GM18870 (cell line): ENCODE measurements at regions not wholly inside any gene's neighbourhood (a gene's known extent, or its start where the extent isn't known, plus 50 kb on each side); places are given as distances from the start of the nearest gene placed in this dataset.

Source experiments
- ATAC-seq: cut with Tn5 transposase; IDR thresholded peaks from one replicate; pipeline ENCODE4 v1.9.1; 2021; ENCODE audit warnings: moderate library complexity; ENCODE audit not compliant: unreplicated experiment

- ATAC-seq, result no peak
Observed at GRCh38 chr2:236942554-236942953, 143.1 kb upstream of the COPS8 start.

- no peak for ATAC-seq
Observed at GRCh38 chr2:236943068-236943467, 142.6 kb upstream of the COPS8 start.

DNA sequence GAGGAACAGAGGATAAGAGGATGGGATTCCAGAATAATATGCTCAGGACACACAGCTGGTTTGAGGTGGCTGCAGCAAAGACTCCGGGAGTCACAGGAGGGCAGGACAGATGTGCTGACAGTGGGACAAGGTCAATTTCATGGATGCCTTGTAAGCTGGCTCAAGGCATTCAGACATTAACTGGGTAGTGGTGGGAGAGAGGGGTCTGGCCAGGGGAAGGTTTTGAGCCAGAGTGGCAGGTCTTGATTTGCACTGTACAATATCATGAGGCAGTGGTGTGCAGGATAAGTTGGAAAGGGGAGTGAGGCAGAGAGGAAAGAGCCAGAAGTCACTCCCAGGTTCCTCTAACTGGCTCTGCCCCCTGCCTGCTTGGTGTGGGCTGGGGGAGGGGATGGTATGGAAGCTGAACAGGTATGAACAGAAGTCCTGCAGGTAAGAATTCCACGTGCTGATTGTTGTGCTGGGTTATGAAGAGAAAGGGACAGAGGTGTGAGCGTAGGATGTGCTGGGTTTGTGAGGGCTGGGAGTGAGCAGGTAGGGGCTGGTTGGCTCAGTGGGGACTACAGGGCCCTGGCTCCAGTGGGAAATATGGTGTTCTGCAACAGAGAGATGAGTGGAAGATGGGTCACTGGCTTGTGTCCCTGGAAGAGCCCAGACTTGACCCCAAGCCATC, 141.7 kb upstream of the COPS8 start:
- no peak for ATAC-seq

DNA sequence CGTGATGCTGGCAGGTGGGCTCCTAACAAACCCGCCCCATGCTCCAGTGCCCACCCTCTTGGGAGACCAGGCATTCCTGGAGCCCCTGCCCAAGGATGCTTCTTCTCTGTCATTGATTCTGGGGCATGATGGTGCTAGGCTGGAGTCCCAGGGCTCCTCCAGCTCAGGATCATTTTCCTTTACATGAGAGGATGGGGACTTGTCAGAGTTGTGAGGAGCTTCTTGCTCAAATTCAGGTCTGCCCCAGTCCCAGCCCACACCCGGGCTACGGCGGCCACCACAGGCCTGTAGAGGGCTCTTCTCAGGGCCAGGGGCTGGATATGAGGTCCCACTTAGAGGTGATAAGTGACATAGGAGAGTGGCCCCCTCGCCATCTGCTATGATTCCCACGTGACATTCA, 141.1 kb upstream of the COPS8 start:
- no peak for ATAC-seq

DNA sequence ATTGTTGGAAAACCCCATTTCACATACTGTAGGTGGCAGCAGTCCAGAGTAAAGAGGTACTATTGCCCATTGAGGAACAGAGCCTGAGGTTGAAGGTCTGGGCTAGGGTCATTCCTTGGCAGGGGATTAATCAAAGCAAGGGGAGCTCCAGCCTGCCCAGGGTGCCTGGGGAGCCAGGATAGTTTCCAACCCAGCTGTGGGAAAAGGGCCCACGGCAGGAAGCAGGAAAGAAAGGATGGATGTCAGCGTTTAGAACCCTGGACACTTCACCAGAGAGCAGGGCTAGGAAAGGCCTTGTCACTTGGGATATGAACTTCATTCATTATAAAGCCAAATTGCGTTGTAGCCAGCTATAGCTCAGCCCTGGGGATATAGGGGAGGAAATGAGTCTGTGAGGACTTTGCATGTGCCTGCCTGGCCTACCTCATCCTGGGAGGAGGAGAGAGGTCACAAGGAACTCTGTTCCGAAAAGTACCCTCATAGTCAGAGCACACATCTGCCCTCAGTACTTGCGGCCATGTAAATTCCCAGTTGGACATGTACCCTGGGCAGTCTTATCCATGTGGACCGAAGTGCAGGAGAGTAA, 140.2 kb upstream of the COPS8 start:
- no peak for ATAC-seq

- ATAC-seq, result no peak
Observed at GRCh38 chr2:236946871-236947270, 138.8 kb upstream of the COPS8 start.

DNA sequence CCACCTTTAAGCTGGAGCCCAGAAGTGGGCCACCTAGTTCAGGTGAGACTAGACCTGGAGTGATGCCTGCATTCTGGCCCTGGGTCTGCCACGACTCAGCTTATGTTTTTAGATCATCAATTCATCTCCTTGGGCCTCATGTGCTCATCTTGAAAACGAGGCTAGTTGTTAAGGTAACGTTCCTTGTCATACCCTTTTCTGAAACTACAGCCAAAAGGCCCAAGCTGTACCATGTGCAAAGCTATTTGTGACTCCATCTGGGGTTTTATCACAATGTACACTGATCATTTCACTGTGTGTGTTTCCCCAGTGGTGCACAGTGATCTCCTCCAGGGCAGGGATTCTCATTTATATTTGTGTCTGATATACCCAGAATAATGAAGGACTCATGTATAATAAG, 138.4 kb upstream of the COPS8 start:
- ATAC-seq, result no peak

DNA sequence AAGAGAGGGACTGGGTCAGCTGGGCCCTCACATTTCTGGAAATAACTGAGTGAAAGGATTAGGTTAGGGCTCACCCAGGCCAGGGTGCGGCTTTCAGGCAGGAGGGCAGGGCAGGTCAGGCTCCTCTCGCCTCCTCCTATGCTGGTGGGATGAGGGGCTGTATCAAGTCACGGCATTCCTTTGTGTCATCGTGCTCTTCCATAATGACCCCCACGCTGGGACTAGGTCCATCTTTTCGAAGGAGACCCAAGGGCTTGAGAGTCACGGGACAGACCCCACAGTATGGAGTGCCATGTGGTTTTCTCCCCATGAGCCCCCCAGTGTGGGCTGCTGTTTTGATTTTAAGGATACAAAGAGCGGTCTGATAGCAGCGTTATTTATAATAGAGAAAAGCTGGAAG, 137.8 kb upstream of the COPS8 start:
- no peak for ATAC-seq

DNA sequence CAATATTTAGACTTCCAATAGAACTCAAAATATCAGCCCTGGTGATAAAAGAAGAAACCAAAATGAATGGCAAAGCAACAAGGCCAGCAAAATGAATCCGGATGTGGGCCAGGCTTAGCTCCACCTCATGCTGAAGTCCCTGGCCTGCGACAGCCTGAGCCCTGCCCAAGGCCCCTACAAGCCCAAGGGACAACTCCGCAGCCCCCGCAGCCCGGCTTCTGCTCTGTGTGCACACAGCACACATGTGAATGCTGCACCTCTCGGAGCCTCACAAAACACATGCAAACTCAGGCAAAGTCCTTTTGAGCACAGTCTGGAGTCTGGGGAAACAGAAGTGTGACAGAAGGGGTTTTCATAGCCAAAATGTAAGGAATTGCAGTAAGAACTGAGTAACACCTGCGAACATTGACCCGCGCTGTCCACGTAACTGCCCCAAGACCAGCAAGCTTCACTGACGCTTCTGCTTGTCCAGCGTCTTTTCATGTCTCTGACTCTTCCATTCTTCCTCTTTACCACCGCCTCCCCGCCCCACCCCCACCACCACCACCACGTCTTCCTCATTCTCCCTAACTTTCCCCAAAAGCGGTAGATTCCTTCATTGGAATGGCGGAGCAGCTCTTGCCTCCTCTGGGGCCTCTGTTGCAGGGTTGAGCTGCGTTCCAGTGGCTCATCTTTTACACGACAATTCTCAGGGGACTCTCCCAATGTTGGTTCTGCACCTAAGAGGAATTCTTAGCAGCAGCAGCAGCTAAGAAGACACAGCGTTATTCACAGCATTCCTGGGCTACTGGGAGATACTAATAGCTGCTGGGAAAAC, 136.4 kb upstream of the COPS8 start:
- ATAC-seq, result no peak

- no peak for ATAC-seq
Observed at GRCh38 chr2:236951830-236952475, 133.7 kb upstream of the COPS8 start.

- ATAC-seq, result no peak
Observed at GRCh38 chr2:236954641-236955040, 131.0 kb upstream of the COPS8 start.

DNA sequence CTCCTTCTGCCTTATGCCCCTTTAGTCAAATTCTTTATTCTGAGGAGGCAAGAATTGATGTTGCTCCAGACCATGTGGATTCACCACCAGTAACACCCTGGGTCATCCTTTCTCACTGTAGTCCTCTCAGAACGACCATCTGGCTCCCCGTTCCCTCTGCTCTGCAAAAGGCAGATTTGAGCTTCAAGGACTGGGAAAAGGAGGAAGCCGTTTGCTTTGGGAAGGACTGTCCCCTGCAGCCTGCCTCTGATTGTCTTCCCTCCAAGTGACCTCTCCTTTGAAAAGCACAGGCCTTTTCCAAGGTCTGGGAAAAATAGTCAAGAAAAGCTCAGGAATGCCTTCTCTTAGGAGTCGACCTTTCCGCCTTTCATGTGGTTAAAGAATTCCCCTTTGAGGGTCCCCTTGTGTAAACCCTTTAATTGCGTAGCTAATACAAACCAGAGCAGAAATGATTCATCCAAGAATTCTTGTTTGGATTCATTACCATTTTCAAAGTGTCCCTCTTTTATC, 130.1 kb upstream of the COPS8 start:
- no peak for ATAC-seq

DNA sequence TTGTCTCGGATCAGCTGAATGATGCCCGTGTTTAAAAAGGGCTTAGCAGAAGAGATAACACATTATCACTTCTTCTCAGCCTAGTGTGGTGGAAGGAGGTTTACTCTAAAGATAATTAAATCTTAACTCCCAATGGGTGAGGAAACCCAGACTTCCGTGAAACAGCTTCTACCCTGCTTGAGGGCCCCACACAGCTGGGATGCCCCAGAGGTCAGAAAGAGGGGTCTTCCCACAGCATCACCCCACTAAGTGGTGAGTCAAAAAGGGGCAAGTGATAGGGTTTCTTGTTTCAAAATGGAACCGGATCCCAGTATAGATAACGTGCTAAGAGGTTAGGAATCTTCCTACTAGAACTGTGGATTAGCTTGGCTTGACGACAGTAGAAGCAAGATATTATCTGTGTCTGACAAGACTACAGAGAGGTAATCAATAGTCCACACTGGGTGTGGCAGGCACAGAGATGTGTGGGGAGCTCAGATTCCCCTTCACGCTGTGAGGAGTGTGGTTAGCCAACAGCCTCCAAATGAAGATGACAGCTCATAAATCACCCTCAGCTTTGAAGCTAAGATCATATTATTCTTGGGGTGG, 129.6 kb upstream of the COPS8 start:
- ATAC-seq, result no peak

DNA sequence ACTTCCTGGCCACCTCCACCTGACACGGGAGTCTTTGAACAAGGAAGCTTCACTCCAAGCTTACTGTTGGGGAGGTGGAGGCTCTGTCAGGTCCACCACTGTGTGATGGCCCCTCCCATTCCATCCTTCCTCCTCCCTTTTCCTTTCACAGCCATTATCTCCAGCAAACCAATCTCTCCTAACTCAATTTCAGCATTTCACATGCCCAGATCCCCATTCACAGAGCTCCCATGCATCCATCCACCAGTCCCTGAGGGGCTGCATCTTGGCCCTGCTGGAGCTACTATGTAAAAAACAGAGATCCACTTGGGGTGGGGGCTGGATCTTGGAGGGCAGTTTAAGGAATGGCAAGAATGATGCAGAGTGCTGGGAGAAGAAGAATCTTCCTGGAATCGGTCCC, 129.0 kb upstream of the COPS8 start:
- no peak for ATAC-seq

- no peak for ATAC-seq
Observed at GRCh38 chr2:236959036-236959435, 126.7 kb upstream of the COPS8 start.

DNA sequence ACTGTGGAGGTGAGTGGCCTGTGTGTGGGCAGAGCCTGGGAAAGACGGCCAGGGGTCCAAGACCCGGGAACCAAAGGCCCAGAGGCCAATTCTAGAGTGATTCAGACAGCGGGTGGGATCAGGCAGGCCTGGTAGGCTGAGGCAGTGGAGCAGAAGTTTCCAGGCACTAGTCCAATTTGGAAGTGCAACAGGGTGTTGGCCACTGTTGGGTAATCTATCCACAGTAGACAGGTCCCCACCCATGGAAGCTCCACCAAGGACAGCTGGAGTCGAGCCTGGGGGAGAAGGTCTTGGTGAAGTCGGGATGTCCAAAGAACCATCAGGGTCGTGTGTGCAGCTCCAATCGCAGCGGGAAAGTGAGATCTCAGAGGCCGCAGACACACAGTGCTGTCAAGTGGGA, 125.8 kb upstream of the COPS8 start:
- ATAC-seq, result no peak

GRCh38 chr2:236960531-236960930, 125.2 kb upstream of the COPS8 start:
- no peak for ATAC-seq

GRCh38 chr2:236962816-236963215, 122.9 kb upstream of the COPS8 start:
- ATAC-seq, result no peak

GRCh38 chr2:236963631-236964182, 122.0 kb upstream of the COPS8 start:
- ATAC-seq, result no peak

DNA sequence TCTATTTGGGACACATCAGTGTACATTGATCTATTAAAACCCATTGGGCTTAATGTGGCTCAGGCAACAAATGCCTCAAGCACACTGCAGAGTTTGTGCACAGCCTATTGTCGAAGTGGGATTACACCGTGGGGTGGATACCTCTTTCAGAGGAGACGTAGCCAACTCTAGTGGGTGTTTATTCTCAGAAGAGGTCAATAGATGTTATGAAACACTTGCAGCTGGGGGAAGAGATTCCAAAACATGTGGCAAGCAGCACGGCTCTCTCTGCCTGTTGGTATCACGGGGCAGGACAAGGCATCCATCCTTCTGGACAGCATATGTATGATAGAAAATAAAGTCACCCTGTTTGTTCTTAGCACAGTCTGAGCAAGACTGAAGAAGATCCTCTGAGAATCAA, 121.4 kb upstream of the COPS8 start:
- no peak for ATAC-seq
